ENCODE measurements at regions not wholly inside any gene's neighbourhood (a gene's known extent, or its start where the extent isn't known, plus 50 kb on each side); places are given as distances from the start of the nearest gene placed in this dataset.
"Not testable (repeated sequence)": the region's sequence is repeated elsewhere in the genome, so short reads cannot be mapped to it uniquely, and the experiment has no call there.

DNA sequence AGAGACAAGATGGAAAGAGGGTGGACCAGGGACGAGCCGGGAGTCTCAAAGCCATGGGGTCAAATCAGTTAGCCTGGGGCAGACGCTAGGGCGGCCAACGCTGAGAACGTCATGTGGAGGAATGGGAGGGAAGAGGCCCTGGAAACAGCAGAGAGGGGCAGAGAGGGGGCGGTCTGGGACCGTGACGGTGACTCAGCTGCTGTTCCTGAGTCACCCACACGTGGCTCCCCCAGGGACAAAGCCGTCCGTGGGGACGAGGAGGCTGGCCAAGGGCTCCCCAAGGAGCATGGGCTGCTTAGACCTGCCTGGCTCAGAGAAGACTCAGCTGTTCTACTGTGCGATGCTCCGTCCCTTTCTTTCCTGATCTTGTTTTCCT is 108.4 kb upstream of the LRPAP1 start:
- Histone ChIP-seq H3K4me3 (no peak overlapping the region), H3K27me3 (no peaks in the 10 kb centered on the region), H3K27ac (peak overlapping the region; percentile 73), H3K4me1 (peaks cover 21% of the 10 kb centered on the region), H3K36me3 (no peaks in the 10 kb centered on the region), H3K9me3 (no peaks in the 10 kb centered on the region)
- no peak for DNase-seq (ENCODE audit: extremely low spot score in 2 of 2)
- TF ChIP-seq POLR2A (IDR thresholded peaks at IDR 0.05) (no peak), POLR2AphosphoS5 (IDR thresholded peaks at IDR 0.05; ENCODE audit: insufficient read depth in 1 of 2, low read depth in 1 of 2) (peak in 1 of 2 donors; percentile 80)
- intact Hi-C loops (cut with DNase I), result loop anchor here (5.0 kb wide), 1 partner anchor 67 kb away; no protein-coding TSS in a partner anchor

DNA sequence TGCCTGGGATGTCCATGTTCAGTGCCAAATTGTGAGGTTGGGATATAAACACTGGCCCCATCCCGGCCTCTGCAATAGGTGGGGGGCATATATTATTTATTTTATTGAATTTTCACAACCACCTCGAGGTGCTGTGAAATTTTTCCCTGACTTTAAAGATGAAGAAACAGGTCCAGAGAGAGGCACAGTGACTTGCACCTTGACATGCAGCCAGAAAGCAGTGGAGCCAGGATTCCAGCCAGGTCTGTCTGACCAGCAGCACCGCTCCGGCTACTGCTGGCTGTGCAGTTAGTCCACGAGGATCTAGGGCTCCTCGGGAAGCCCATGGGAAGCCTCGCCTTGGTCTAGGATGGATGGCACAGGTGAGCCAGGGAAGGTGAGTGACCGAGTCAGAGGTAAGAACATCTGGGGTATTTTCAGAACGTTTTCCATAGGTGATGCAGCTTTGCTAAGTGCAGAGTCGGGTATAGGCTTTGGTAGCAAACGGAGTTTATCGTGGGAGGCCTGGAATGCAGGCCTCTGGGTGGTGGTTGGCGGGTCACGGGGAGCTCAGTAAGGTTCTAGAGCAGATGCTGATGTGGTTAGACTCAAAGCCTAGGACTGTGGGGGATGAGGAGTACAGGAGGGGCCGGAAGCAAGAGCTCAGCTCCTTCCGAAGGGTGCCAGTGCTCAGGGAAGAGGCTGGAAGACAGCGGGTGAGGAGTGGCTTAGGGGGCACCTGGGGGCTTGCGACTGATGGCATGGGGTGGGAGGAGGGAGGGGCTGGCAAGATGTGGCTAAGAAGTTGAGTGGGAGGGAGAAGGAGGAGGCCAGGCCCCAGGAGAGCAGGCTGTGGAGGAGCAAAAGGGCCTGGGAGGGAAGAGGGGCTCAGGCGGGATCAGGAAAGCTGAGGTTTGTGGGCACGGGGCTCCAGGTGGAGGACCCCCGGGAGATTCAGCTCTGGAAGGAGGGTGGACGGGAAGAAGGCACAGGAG is 107.7 kb upstream of the LRPAP1 start:
- H3K4me3 ChIP-seq, result no peak overlapping the region
- DNase-seq (ENCODE audit: extremely low spot score in 2 of 2), result no peak
- TF ChIP-seq POLR2AphosphoS5 (IDR thresholded peaks at IDR 0.05; ENCODE audit: insufficient read depth in 1 of 2, low read depth in 1 of 2), result peak in 1 of 2 donors; percentile 52
- TF ChIP-seq POLR2A (IDR thresholded peaks at IDR 0.05), result no peak
- intact Hi-C loops (cut with DNase I), result loop anchor here (5.0 kb wide), 2 partner anchors 67 to 127 kb away; partner anchors contain the start of gene ADRA2C
- H3K27ac ChIP-seq, result peak overlapping the region; percentile 73
- H3K27me3 ChIP-seq, result no peaks in the 10 kb centered on the region
- H3K9me3 ChIP-seq, result no peaks in the 10 kb centered on the region
- H3K36me3 ChIP-seq, result no peaks in the 10 kb centered on the region
- peaks cover 18% of the 10 kb centered on the region for H3K4me1 ChIP-seq

DNA sequence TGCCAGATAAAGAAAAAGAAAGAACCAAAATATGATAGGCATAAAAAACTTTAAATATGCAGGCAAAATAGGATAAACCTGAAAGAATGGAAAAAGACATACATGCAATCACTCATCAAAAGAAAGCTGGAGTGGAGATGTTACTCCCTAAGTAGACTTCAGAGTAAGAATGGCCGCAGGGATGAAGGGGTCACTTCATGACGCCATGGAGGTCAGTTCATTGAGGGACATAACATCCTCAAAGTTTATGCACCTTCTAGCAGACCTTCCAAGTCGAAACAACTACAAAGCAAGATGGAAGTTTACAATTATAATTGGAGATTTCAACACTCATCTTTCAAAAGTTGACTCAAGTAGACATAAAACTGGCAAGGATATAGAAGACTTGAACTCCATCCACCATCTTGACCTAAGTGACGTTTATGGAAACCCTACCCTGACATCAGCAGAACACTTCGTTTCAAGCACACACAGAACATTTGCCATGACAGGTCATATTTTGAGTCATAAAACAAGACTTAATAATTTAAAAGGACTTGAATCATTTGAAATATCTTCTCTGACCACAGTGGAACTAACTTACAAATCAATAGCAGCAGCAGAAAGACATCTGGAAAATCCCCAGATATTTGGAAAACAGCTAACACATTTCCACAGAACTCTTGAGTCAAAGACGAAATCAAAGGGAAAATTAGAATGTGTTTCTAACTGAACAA is 106.0 kb upstream of the LRPAP1 start:
- Histone ChIP-seq H3K4me3 (no peak overlapping the region), H3K27ac (no peak overlapping the region), H3K4me1 (peaks cover 23% of the 10 kb centered on the region), H3K9me3 (no peaks in the 10 kb centered on the region), H3K36me3 (no peaks in the 10 kb centered on the region), H3K27me3 (no peaks in the 10 kb centered on the region)
- no peak for DNase-seq (ENCODE audit: extremely low spot score in 2 of 2)
- intact Hi-C loops (cut with DNase I), result loop anchor here (5.0 kb wide), 1 partner anchor 129 kb away; the partner anchor contains the start of gene ADRA2C
- TF ChIP-seq POLR2AphosphoS5 (IDR thresholded peaks at IDR 0.05; ENCODE audit: insufficient read depth in 1 of 2, low read depth in 1 of 2) (peak; percentile 32 to 68), POLR2A (IDR thresholded peaks at IDR 0.05) (no peak)

DNA sequence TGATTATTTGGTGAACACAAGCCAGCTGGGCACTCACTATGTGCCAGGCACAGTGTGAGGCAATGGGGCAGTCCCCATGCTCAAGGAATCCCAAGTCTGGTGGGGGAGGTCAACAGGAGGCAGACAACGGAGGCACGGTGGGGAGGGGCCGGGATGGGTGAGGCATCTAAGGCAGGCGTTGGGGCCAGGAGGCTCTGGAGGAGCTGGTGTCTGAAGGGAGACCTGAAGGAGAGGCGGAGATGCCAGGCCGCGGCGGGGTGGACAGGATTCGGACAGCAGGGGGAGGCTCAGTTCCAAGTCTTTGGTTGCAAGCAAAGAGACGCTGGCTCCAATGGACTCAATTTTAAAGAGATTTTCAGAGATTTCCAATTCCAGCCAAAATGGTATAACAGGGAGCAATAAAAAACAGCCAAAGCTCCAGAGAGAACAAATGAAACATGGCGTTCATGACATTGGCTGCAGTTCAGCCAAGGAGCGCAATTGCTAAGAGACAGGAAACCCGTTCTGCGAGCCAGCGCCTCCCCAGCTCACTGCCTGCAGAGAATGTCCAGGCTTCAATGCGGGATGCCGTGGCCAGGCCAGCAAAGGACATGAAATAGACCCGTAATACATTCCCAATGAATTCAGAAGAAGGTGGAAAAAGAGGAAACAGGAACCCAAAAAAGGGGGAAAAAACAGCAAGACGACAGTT is 105.2 kb upstream of the LRPAP1 start:
- Histone ChIP-seq H3K9me3 (no peaks in the 10 kb centered on the region), H3K4me1 (peaks cover 23% of the 10 kb centered on the region), H3K27me3 (no peaks in the 10 kb centered on the region), H3K27ac (peak overlapping the region; percentile 68), H3K4me3 (no peak overlapping the region), H3K36me3 (no peaks in the 10 kb centered on the region)
- TF ChIP-seq POLR2AphosphoS5 (IDR thresholded peaks at IDR 0.05; ENCODE audit: insufficient read depth in 1 of 2, low read depth in 1 of 2) (peak in 1 of 2 donors; percentile 64), POLR2A (IDR thresholded peaks at IDR 0.05) (no peak)
- TF ChIP-seq, protein P1, sequence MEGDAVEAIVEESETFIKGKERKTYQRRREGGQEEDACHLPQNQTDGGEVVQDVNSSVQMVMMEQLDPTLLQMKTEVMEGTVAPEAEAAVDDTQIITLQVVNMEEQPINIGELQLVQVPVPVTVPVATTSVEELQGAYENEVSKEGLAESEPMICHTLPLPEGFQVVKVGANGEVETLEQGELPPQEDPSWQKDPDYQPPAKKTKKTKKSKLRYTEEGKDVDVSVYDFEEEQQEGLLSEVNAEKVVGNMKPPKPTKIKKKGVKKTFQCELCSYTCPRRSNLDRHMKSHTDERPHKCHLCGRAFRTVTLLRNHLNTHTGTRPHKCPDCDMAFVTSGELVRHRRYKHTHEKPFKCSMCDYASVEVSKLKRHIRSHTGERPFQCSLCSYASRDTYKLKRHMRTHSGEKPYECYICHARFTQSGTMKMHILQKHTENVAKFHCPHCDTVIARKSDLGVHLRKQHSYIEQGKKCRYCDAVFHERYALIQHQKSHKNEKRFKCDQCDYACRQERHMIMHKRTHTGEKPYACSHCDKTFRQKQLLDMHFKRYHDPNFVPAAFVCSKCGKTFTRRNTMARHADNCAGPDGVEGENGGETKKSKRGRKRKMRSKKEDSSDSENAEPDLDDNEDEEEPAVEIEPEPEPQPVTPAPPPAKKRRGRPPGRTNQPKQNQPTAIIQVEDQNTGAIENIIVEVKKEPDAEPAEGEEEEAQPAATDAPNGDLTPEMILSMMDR (IDR thresholded peaks at IDR 0.05), result peak in 1 of 3 experiments; percentile 10
- no peak for DNase-seq (ENCODE audit: extremely low spot score in 2 of 2)
- intact Hi-C loops (cut with DNase I), result loop anchor here (5.0 kb wide), 1 partner anchor 130 kb away; the partner anchor contains the start of gene ADRA2C

DNA sequence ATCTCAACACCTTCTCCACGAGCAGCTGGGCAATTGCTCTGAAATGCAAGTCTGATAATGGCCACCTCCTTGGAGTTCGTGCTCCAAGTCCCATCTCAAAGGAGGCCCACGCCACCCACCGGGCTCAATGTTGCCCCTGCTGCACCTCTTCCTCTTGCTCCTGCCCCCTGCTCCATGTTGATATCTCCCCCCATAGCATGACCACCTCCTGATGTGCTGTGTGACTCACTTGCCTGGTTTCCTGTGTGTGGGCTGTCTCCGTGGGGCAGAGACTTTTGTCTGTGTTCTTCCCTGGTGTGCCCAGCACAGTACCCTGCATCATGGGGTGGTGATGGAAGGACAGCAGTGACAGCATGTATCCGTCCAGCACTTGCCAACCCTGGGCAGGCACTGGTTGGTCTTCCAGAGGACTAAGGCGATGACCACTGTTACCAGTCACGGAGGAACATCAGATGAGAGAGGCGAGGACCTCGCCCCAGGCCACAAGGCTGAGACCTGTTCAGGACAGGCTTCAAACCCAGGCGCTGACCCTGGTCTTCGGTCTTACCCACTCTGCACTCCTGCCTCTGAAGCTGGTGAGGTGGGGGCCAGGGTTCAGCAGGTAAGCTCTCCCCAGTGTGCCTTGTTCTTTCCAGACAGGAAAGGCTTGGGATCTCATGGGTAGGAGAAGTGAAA is 104.6 kb upstream of the LRPAP1 start:
- no peak for DNase-seq (ENCODE audit: extremely low spot score in 2 of 2)

DNA sequence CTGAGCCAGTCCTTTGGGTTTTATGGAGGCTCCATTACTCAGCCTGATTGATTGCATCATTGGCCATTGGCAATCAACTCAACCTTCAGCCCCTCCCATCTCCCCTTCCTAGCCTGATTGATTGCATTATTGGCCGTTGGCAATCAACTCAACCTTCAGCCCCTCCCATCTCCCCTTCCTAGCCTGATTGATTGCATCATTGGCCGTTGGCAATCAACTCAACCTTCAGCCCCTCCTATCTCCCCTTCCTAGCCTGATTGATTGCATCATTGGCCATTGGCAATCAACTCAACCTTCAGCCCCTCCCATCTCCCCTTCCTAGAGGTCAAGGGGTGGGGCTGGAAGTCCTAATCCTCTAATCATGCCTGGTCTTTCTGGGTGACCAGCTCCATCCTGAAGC is 103.8 kb upstream of the LRPAP1 start:
- Histone ChIP-seq H3K4me1 (peaks cover 23% of the 10 kb centered on the region), H3K27ac (peak overlapping the region; percentile 68)
- intact Hi-C loops (cut with DNase I), result loop anchor here (5.0 kb wide), 1 partner anchor 131 kb away; the partner anchor contains the start of gene ADRA2C
- DNase-seq (ENCODE audit: extremely low spot score in 2 of 2); H3K36me3 ChIP-seq; H3K4me3 ChIP-seq; H3K27me3 ChIP-seq; H3K9me3 ChIP-seq: not testable (repeated sequence)

More for the DNA sequence above, 104.6 kb upstream of the LRPAP1 start:
- peak overlapping the region; percentile 68 for H3K27ac ChIP-seq
- intact Hi-C loops (cut with DNase I), result loop anchor here (5.0 kb wide), 1 partner anchor 131 kb away; the partner anchor contains the start of gene ADRA2C
- H3K36me3 ChIP-seq, result no peaks in the 10 kb centered on the region
- H3K9me3 ChIP-seq, result no peaks in the 10 kb centered on the region
- no peak overlapping the region for H3K4me3 ChIP-seq
- H3K4me1 ChIP-seq, result peaks cover 23% of the 10 kb centered on the region
- no peaks in the 10 kb centered on the region for H3K27me3 ChIP-seq
- TF ChIP-seq, protein P1 (IDR thresholded peaks at IDR 0.05), result no peak
- no peak for TF ChIP-seq POLR2AphosphoS5 (IDR thresholded peaks at IDR 0.05; ENCODE audit: insufficient read depth in 1 of 2, low read depth in 1 of 2)
- no peak for TF ChIP-seq POLR2A (IDR thresholded peaks at IDR 0.05)
